Activated naive CD4-positive, alpha-beta T cell treated with anti-CD3 and anti-CD28 coated beads, Interleukin-2, amount 50 U/mL, for 24 hours (primary cell): ENCODE measurements at regions not wholly inside any gene's neighbourhood (a gene's known extent, or its start where the extent isn't known, plus 50 kb on each side); places are given as distances from the start of the nearest gene placed in this dataset.
"Not testable (repeated sequence)": the region's sequence is repeated elsewhere in the genome, so short reads cannot be mapped to it uniquely, and the experiment has no call there.

Source experiments
- H3K27ac Mint-ChIP-seq: one replicate; pipeline ENCODE4 v1.8.0; 2021; ENCODE audit warnings: mild to moderate bottlenecking, mixed read lengths
- H3K27me3 Mint-ChIP-seq: one replicate; pipeline ENCODE4 v1.8.0; 2021; ENCODE audit warnings: mixed read lengths
- H3K36me3 Mint-ChIP-seq: one replicate; pipeline ENCODE4 v1.8.0; 2021; ENCODE audit warnings: mixed read lengths
- H3K4me1 Mint-ChIP-seq: one replicate; pipeline ENCODE4 v1.8.0; 2021; ENCODE audit warnings: mixed read lengths
- H3K4me3 Mint-ChIP-seq: one replicate; pipeline ENCODE4 v1.8.0; 2021; ENCODE audit warnings: mild to moderate bottlenecking, mixed read lengths
- H3K9me3 Mint-ChIP-seq: one replicate; pipeline ENCODE4 v1.8.0; 2021; ENCODE audit warnings: mixed read lengths

DNA sequence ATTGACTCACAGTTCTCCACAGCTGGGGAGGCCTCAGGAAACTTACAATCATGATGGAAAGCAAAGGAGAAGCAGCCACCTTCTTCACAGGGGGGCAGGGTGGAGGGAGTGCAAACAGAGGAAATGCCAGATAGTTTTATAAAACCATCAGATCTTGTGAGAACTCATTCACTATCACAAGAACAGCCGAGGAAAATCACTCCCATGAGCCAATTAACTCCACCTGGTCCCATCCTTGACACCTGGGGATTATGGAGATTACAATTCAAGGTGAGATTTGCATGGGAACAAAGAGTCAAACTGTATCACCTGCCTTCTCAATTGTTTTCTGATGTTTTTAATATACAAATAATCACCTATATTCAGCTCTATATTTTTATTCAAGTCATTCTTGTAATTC, 1527.3 kb upstream of the GOT2 start:
- Mint-ChIP-seq H3K27ac (no peak overlapping the region), H3K27me3 (no peaks in the 10 kb centered on the region), H3K4me3 (no peak overlapping the region), H3K9me3 (peaks cover 5% of the 10 kb centered on the region), H3K36me3 (no peaks in the 10 kb centered on the region), H3K4me1 (no peaks in the 10 kb centered on the region)

GRCh38 chr16:60259956-60260355, 1525.8 kb upstream of the GOT2 start:
- H3K27ac Mint-ChIP-seq: no peak overlapping the region
- H3K4me1 Mint-ChIP-seq: no peaks in the 10 kb centered on the region
- H3K4me3 Mint-ChIP-seq: no peak overlapping the region
- H3K36me3 Mint-ChIP-seq: no peaks in the 10 kb centered on the region
- H3K27me3 Mint-ChIP-seq: no peaks in the 10 kb centered on the region
- H3K9me3 Mint-ChIP-seq: peaks cover 5% of the 10 kb centered on the region

DNA sequence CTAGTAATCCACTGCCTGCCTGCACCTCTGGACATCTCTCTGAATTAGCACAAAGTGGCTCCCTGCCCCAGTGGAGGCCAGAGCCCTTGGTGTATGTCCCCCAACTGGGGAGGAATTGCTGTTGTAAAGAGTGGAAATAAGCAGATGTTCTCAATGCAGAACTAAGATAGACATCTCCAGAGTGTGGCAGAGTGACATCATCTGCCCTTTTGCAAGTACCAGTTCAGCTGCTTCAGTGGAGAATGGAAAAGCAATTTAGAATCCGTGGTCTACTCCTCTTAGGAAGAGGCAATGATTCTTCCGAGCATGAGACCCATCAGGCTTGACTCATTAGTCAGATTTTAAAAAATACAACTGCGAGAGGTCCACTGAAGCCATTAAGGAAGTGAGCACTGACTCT, 1512.0 kb upstream of the GOT2 start:
- no peaks in the 10 kb centered on the region for H3K36me3 Mint-ChIP-seq
- H3K4me1 Mint-ChIP-seq: no peaks in the 10 kb centered on the region
- H3K4me3 Mint-ChIP-seq: no peak overlapping the region
- H3K27me3 Mint-ChIP-seq: no peaks in the 10 kb centered on the region
- H3K27ac Mint-ChIP-seq: no peak overlapping the region
- H3K9me3 Mint-ChIP-seq: peaks cover 16% of the 10 kb centered on the region

- Mint-ChIP-seq H3K4me1 (no peaks in the 10 kb centered on the region), H3K9me3 (peaks cover 17% of the 10 kb centered on the region), H3K27ac (no peak overlapping the region), H3K36me3 (no peaks in the 10 kb centered on the region), H3K4me3 (no peak overlapping the region), H3K27me3 (no peaks in the 10 kb centered on the region)
These were observed 1507.6 kb upstream of the GOT2 start for GRCh38 chr16:60241671-60242070.

DNA sequence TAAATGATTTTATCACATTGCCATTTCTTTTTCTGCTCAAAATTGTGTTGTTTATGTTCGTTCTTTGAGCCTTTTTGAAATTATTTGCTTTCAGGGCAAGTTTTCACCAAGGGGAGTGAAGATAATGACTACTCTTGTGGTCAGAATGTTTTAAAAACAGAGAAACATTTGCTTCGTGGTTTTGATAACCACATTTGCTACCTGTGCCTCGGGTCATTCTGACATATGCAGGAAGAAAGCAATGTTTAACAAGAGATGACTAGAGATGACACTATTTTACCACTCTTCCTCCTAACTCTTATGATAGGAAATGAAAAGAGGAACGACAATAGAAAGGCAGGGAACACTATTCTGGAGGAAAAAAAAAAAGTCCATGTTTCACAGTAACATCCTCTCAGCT, 1496.5 kb upstream of the GOT2 start:
- Mint-ChIP-seq H3K4me1 (no peaks in the 10 kb centered on the region), H3K4me3 (no peak overlapping the region), H3K9me3 (peaks cover 35% of the 10 kb centered on the region), H3K36me3 (no peaks in the 10 kb centered on the region), H3K27me3 (no peaks in the 10 kb centered on the region), H3K27ac (no peak overlapping the region)

DNA sequence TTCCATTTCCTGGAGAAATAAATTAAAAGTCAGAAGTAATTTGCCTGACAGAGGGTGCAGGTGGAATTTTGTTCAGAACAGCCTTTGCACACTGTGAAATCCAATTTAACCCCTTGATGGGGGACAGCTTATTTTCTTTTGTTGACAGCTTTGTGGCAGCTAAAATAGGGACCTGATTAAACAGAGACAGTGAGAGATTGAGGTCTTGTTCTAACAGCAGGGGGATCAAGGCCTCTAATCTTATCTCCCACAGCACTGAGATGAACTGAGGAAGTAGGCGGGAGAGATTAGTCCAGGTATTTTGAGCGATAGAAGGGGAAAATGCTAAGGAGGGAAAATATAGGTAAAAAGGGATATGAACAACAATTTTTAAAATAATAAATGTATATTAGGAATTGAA, 1491.4 kb upstream of the GOT2 start:
- Mint-ChIP-seq H3K4me1 (no peaks in the 10 kb centered on the region), H3K27me3 (no peaks in the 10 kb centered on the region), H3K27ac (no peak overlapping the region), H3K4me3 (no peak overlapping the region), H3K36me3 (no peaks in the 10 kb centered on the region), H3K9me3 (peaks cover 12% of the 10 kb centered on the region)

DNA sequence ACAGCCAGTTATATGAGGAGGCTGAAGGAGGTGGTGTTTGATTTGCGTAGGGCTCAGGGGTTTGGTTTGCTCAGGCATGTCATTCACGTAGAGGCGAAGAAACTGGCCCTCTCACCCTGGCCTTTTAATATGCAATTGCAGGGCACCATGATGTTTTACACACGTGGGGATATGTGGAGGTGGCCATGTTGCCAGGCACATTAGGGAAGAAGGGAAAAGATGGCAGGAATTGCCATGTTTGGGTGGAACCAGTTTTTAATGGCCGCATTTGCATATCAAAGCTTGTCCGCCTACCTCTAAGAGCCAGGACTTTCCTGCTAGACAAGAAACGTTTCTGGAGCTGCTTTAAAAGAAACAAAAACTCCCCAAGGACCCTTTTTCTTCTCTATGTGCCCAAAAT, 1483.7 kb upstream of the GOT2 start:
- Mint-ChIP-seq H3K27me3 (no peaks in the 10 kb centered on the region), H3K4me3 (no peak overlapping the region), H3K36me3 (no peaks in the 10 kb centered on the region), H3K4me1 (no peaks in the 10 kb centered on the region), H3K27ac (no peak overlapping the region), H3K9me3 (no peaks in the 10 kb centered on the region)

- no peaks in the 10 kb centered on the region for H3K27me3 Mint-ChIP-seq
These were observed 1480.2 kb upstream of the GOT2 start for GRCh38 chr16:60214311-60214710.

GRCh38 chr16:60206516-60206915, 1472.4 kb upstream of the GOT2 start:
- Mint-ChIP-seq H3K9me3 (peaks cover 7% of the 10 kb centered on the region), H3K4me3 (no peak overlapping the region), H3K27me3 (no peaks in the 10 kb centered on the region), H3K36me3 (no peaks in the 10 kb centered on the region), H3K27ac (no peak overlapping the region), H3K4me1 (no peaks in the 10 kb centered on the region)

More at GRCh38 chr16:60214311-60214710, 1480.2 kb upstream of the GOT2 start:
- no peak overlapping the region for H3K27ac Mint-ChIP-seq
- H3K9me3 Mint-ChIP-seq: peaks cover 6% of the 10 kb centered on the region
- H3K4me3 Mint-ChIP-seq: no peak overlapping the region
- no peaks in the 10 kb centered on the region for H3K4me1 Mint-ChIP-seq
- no peaks in the 10 kb centered on the region for H3K36me3 Mint-ChIP-seq

DNA sequence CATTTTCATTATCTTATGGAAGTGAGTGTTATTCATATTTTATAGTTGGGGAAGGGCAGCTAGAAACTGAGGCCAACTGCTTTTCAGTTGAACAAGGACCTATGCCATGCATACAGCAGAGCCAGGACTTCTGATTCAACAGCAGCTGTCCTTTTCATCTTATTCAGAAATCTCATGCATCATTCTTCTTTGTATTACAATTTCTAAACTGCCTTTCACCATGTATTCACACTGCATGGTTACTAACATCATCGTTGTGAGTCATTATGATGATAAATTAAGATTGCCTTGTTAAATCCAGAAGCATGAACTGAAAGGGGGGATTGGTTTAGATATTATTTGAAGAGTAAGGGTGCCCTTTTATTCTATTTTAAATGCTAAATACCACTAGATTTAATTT, 1470.1 kb upstream of the GOT2 start:
- Mint-ChIP-seq H3K36me3 (no peaks in the 10 kb centered on the region), H3K4me3 (no peak overlapping the region), H3K9me3 (peaks cover 16% of the 10 kb centered on the region), H3K4me1 (no peaks in the 10 kb centered on the region), H3K27me3 (no peaks in the 10 kb centered on the region), H3K27ac (no peak overlapping the region)

DNA sequence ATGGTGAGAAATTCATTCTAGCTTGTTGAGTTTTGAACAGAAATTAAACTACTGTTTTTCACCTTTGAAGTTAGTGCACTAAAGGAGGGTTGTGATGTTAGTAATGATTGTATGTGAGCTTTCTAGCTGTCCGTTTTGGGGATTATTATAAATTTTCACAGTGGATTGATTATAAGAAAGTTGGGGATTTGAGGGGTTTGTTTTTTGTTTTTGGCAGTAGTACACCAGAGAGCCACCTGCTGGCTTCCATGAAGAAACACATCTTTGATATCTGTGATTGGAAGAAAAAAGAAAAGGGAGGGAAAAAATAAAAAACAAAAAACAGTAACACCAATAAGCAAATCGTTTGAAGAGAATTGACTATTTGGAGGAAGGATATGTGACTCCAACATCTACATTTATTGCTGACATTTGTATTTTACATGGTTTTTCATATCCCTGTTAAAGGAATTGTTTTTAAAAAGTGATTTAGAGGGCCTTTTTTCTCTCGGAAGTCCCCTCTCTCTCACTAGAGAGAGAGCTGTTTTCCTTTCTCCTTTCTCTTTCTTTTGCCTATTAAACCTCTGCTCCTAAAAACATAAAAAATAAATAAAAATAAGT, 1469.5 kb upstream of the GOT2 start:
- H3K27me3 Mint-ChIP-seq: no peaks in the 10 kb centered on the region
- H3K4me1 Mint-ChIP-seq: no peaks in the 10 kb centered on the region
- H3K36me3 Mint-ChIP-seq: no peaks in the 10 kb centered on the region
- no peak overlapping the region for H3K4me3 Mint-ChIP-seq
- H3K9me3 Mint-ChIP-seq: peaks cover 16% of the 10 kb centered on the region
- H3K27ac Mint-ChIP-seq: no peak overlapping the region

DNA sequence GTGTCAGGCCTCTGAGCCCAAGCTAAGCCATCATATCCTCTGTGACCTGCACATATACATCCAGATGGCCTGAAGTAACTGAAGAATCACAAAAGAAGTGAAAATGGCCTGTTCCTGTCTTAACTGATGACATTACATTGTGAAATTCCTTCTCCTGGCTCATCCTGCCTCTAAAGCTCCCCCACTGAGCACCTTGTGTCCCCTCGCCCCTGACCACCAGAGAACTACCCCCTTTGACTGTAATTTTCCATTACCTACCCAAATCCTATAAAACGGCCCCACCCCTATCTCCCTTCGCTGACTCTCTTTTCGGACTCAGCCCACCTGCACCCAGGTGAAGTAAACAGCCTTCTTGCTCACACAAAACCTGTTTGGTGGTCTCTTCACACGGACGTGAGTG, 1466.6 kb upstream of the GOT2 start:
- not testable (repeated sequence) for H3K27ac Mint-ChIP-seq, H3K4me3 Mint-ChIP-seq, H3K4me1 Mint-ChIP-seq, H3K27me3 Mint-ChIP-seq, H3K36me3 Mint-ChIP-seq
- H3K9me3 Mint-ChIP-seq: peaks cover 16% of the 10 kb centered on the region

GRCh38 chr16:60200161-60200560, 1466.0 kb upstream of the GOT2 start:
- peaks cover 16% of the 10 kb centered on the region for H3K9me3 Mint-ChIP-seq
- H3K4me1 Mint-ChIP-seq: no peaks in the 10 kb centered on the region
- no peaks in the 10 kb centered on the region for H3K27me3 Mint-ChIP-seq
- no peak overlapping the region for H3K27ac Mint-ChIP-seq
- no peak overlapping the region for H3K4me3 Mint-ChIP-seq
- H3K36me3 Mint-ChIP-seq: no peaks in the 10 kb centered on the region

DNA sequence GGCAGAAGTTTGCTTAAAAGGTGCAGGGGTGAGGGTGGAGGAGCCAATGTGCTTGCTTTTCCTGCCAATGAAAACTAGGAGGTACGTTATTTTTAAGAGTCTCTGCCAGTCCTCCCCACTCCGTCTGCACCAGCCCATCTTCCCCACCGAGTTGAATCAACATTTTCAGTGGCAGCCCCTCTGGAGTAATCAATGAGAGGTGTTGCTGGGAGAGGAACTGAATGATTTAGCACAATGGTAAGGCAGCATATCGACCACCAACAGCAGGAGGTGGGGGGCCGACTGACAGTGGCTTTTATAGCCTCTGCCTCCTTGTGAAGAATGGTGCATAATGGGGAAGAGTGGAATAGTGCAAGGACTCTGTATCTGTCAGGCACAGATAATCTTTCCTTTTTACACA, 1465.0 kb upstream of the GOT2 start:
- Mint-ChIP-seq H3K4me1 (no peaks in the 10 kb centered on the region), H3K4me3 (no peak overlapping the region), H3K36me3 (no peaks in the 10 kb centered on the region), H3K9me3 (peaks cover 16% of the 10 kb centered on the region), H3K27me3 (no peaks in the 10 kb centered on the region), H3K27ac (no peak overlapping the region)

GRCh38 chr16:60181536-60181935, 1447.4 kb upstream of the GOT2 start:
- Mint-ChIP-seq H3K27ac (no peak overlapping the region), H3K27me3 (no peaks in the 10 kb centered on the region), H3K36me3 (no peaks in the 10 kb centered on the region), H3K4me3 (no peak overlapping the region), H3K4me1 (no peaks in the 10 kb centered on the region), H3K9me3 (peaks cover 5% of the 10 kb centered on the region)

- Mint-ChIP-seq H3K36me3 (no peaks in the 10 kb centered on the region), H3K27ac (no peak overlapping the region), H3K27me3 (no peaks in the 10 kb centered on the region), H3K9me3 (peaks cover 5% of the 10 kb centered on the region), H3K4me1 (no peaks in the 10 kb centered on the region), H3K4me3 (no peak overlapping the region)
These were observed 1446.5 kb upstream of the GOT2 start for GRCh38 chr16:60180609-60181008.

- Mint-ChIP-seq H3K4me3 (no peak overlapping the region), H3K9me3 (peaks cover 3% of the 10 kb centered on the region), H3K36me3 (no peaks in the 10 kb centered on the region), H3K27ac (no peak overlapping the region), H3K27me3 (no peaks in the 10 kb centered on the region), H3K4me1 (no peaks in the 10 kb centered on the region)
These were observed 1436.1 kb upstream of the GOT2 start for GRCh38 chr16:60170196-60170595.
